ENCODE measurements at regions not wholly inside any gene's neighbourhood (a gene's known extent, or its start where the extent isn't known, plus 50 kb on each side); places are given as distances from the start of the nearest gene placed in this dataset.

- no peaks in the 10 kb centered on the region for H4K20me1 ChIP-seq (ENCODE audit: insufficient read depth, low read length)
- DNase-seq (ENCODE audit: low spot score) (no peak), ATAC-seq (no peak), FAIRE-seq (no peak)
- WGBS (ENCODE audit: low lambda C conversion rate): 74% methylated on average over 8 of the region's 8 CpGs
- peaks cover 8% of the 10 kb centered on the region for H3K9me3 ChIP-seq (ENCODE audit: low read length)
- H3K4me2 ChIP-seq (ENCODE audit: low read depth, low read length): no peak overlapping the region
- H3K36me3 ChIP-seq (replicated peaks in 1 of 2; ENCODE audit: control insufficient read depth in 1 of 2, insufficient read depth in 2 of 2, low read length in 2 of 2): no peaks in the 10 kb centered on the region
- H3K4me1 ChIP-seq (ENCODE audit: insufficient read depth, low read length): peaks cover 39% of the 10 kb centered on the region
- intact Hi-C loops (cut with micrococcal nuclease; ENCODE audit: unreplicated experiment): no loop called here
- no peak overlapping the region for H3K27ac ChIP-seq (ENCODE audit: extremely low read length, insufficient read depth, low read length)
- ChIA-PET CTCF (ENCODE audit: low intra/inter-chr PET ratio, low total read pairs) (no interaction called here), POLR2A (no interaction called here)
- in situ Hi-C loops (cut with HindIII; ENCODE audit: extremely low pct_ligation_motif_present, low pct_unique_long_range_greater_than_20kb): no loop called here
- H3K79me2 ChIP-seq (ENCODE audit: insufficient read depth, low read length): no peaks in the 10 kb centered on the region
- H3K4me3 ChIP-seq (replicated peaks in 1 of 3; ENCODE audit: insufficient read depth in 1 of 3, low read depth in 2 of 3, low read length in 3 of 3): no peak overlapping the region
- H3K27me3 ChIP-seq (ENCODE audit: control insufficient read depth in 1 of 2, insufficient read depth in 2 of 2, low read length in 2 of 2): no peaks in the 10 kb centered on the region
- TF ChIP-seq FLYWCH1 (CRISPR knock-in tag; IDR thresholded peaks at IDR 0.05) (no peak), TCF7L2 (IDR thresholded peaks at IDR 0.05; ENCODE audit: low read depth, low read length) (no peak), ZFP91 (CRISPR knock-in tag; IDR thresholded peaks at IDR 0.05; ENCODE audit: borderline replicate concordance) (no peak)
- H3K9ac ChIP-seq (ENCODE audit: insufficient read depth, low read depth, low read length): no peak overlapping the region
- no peak overlapping the region for H2AFZ ChIP-seq (ENCODE audit: low read length)
- BruUV-seq (replicated peaks): no TSS peak
These were observed 179.7 kb downstream of the PIK3R1 start for GRCh38 chr5:68395302-68395701.

GRCh38 chr5:68395926-68396511 is 180.5 kb downstream of the PIK3R1 start:
- Histone ChIP-seq H3K4me1 (ENCODE audit: insufficient read depth, low read length) (peaks cover 39% of the 10 kb centered on the region), H2AFZ (ENCODE audit: low read length) (no peak overlapping the region), H3K27me3 (ENCODE audit: control insufficient read depth in 1 of 2, insufficient read depth in 2 of 2, low read length in 2 of 2) (no peaks in the 10 kb centered on the region), H3K9ac (ENCODE audit: insufficient read depth, low read depth, low read length) (peak overlapping the region; percentile 28; the same call in 1 of the 2 replicates), H3K4me3 (replicated peaks in 1 of 3; ENCODE audit: insufficient read depth in 1 of 3, low read depth in 2 of 3, low read length in 3 of 3) (peak overlapping the region; percentile 9 to 34 (median 13); a peak in 3 of 6 replicates), H3K79me2 (ENCODE audit: insufficient read depth, low read length) (no peaks in the 10 kb centered on the region), H3K4me2 (ENCODE audit: low read depth, low read length) (peak overlapping the region; percentile 67), H3K9me3 (ENCODE audit: low read length) (peaks cover 8% of the 10 kb centered on the region), H4K20me1 (ENCODE audit: insufficient read depth, low read length) (no peaks in the 10 kb centered on the region), H3K36me3 (replicated peaks in 1 of 2; ENCODE audit: control insufficient read depth in 1 of 2, insufficient read depth in 2 of 2, low read length in 2 of 2) (no peaks in the 10 kb centered on the region), H3K27ac (ENCODE audit: extremely low read length, insufficient read depth, low read length) (peak overlapping the region; percentile 58)
- 0% methylated on average over 2 of the region's 2 CpGs for WGBS (ENCODE audit: low lambda C conversion rate)
- DNase-seq (ENCODE audit: low spot score) (peak; percentile 91), ATAC-seq (peak; percentile 89), FAIRE-seq (peak; percentile 62)
- in situ Hi-C loops (cut with HindIII; ENCODE audit: extremely low pct_ligation_motif_present, low pct_unique_long_range_greater_than_20kb): no loop called here
- BruUV-seq (replicated peaks): no TSS peak
- ChIA-PET CTCF (ENCODE audit: low intra/inter-chr PET ratio, low total read pairs) (no interaction called here), POLR2A (no interaction called here)
- intact Hi-C loops (cut with micrococcal nuclease; ENCODE audit: unreplicated experiment): loop anchor here (1.0 to 2.0 kb wide), 2 partner anchors 63 to 108 kb away; no protein-coding TSS in a partner anchor
- TF ChIP-seq, protein P1, sequence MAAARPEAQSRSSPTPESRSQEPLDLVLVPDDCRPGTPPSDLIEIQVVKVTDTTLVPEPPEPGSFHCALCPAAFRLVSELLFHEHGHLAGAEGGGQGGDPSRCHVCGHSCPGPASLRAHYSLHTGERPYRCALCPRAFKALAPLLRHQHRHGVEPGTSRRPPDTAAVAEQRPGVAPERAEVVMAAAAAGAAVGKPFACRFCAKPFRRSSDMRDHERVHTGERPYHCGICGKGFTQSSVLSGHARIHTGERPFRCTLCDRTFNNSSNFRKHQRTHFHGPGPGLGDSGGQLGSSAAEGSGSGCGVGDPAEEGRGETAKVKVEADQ (CRISPR knock-in tag; IDR thresholded peaks at IDR 0.05; ENCODE audit: borderline replicate concordance): peak; percentile 72; the same call in 1 of the 2 replicates
- TF ChIP-seq SP2 (CRISPR knock-in tag; IDR thresholded peaks at IDR 0.05) (no peak), BATF2 (CRISPR knock-in tag; IDR thresholded peaks at IDR 0.05) (no peak), ZNF225 (CRISPR knock-in tag; IDR thresholded peaks at IDR 0.05) (no peak), BRD4 (CRISPR knock-in tag; IDR thresholded peaks at IDR 0.05) (no peak), ELF1 (CRISPR knock-in tag; IDR thresholded peaks at IDR 0.05) (no peak), KDM5A (IDR thresholded peaks at IDR 0.05; ENCODE audit: borderline replicate concordance, low read length) (no peak), EP300 (IDR thresholded peaks at IDR 0.05; ENCODE audit: low read depth in 2 of 2, low read length in 2 of 2) (0 out of 4 replicates have a peak, but pooled peaks of 1 of the 2 experiments have one; percentile 14), EP300 (CRISPR knock-in tag; IDR thresholded peaks at IDR 0.05; ENCODE audit: borderline replicate concordance) (no peak), ZNF264 (CRISPR knock-in tag; IDR thresholded peaks at IDR 0.05) (no peak), MLX (CRISPR knock-in tag; IDR thresholded peaks at IDR 0.05) (peak; percentile 14; the same call in 1 of the 2 replicates), JUN (CRISPR knock-in tag; IDR thresholded peaks at IDR 0.05) (no peak), SIX1 (CRISPR knock-in tag; IDR thresholded peaks at IDR 0.05; ENCODE audit: borderline replicate concordance) (peak; percentile 72; the same call in 1 of the 2 replicates)

All from HepG2 (cell line).